Hepatocyte (in vitro differentiated cells): ENCODE measurements at regions not wholly inside any gene's neighbourhood (a gene's known extent, or its start where the extent isn't known, plus 50 kb on each side); places are given as distances from the start of the nearest gene placed in this dataset.

ENCODE experiments used
- DNase-seq: peaks from one replicate; pipeline ENCODE4 v3.0.0-alpha.2; 2016; ENCODE audit warnings: low spot score
- H2AFZ ChIP-seq: fragments of 200-600 bp; sonication (generic); 2 replicates; pipeline ENCODE4 v1.6.0; 2016; ENCODE audit warnings: antibody characterized with exemption, mild to moderate bottlenecking
- H3K27ac ChIP-seq: fragments of 200-600 bp; sonication (generic); 2 replicates; pipeline ENCODE4 v1.5.1; 2016; ENCODE audit warnings: mild to moderate bottlenecking
- H3K27me3 ChIP-seq: fragments of 200-600 bp; sonication (generic); 2 replicates; pipeline ENCODE4 v1.6.1; 2016
- H3K36me3 ChIP-seq: fragments of 200-600 bp; sonication (generic); replicated peaks from 2 replicates; pipeline ENCODE4 v1.5.1; 2016; ENCODE audit warnings: low read depth; ENCODE audit not compliant: insufficient read depth
- H3K4me1 ChIP-seq: fragments of 200-600 bp; sonication (generic); 2 replicates; pipeline ENCODE4 v1.5.1; 2016; ENCODE audit warnings: mild to moderate bottlenecking, moderate library complexity; ENCODE audit not compliant: insufficient read depth
- H3K4me2 ChIP-seq: fragments of 200-600 bp; sonication (generic); 2 replicates; pipeline ENCODE4 v1.6.0; 2016
- H3K4me3 ChIP-seq: fragments of 200-600 bp; sonication (generic); 2 replicates; pipeline ENCODE4 v1.5.1; 2016; ENCODE audit warnings: mild to moderate bottlenecking
- H3K79me2 ChIP-seq: fragments of 200-600 bp; sonication (generic); 2 replicates; pipeline ENCODE4 v1.6.0; 2017; ENCODE audit warnings: mild to moderate bottlenecking
- H3K9me2 ChIP-seq: fragments of 200-600 bp; sonication (generic); replicated peaks from 2 replicates; pipeline ENCODE4 v1.6.0; 2017; ENCODE audit warnings: mild to moderate bottlenecking; ENCODE audit not compliant: insufficient read depth
- H3K9me3 ChIP-seq: fragments of 200-600 bp; sonication (generic); 2 replicates; pipeline ENCODE4 v1.5.1; 2016; ENCODE audit warnings: low read depth, mild to moderate bottlenecking
- H4K20me1 ChIP-seq: fragments of 200-600 bp; sonication (generic); 2 replicates; pipeline ENCODE4 v1.6.0; 2016; ENCODE audit warnings: mild to moderate bottlenecking; ENCODE audit not compliant: insufficient read depth, poor library complexity, severe bottlenecking
- EZH2 ChIP-seq: fragments of 200-600 bp; sonication (generic); IDR thresholded peaks from 2 replicates; pipeline ENCODE4 v1.6.1; 2016; ENCODE audit warnings: antibody characterized with exemption, mild to moderate bottlenecking, borderline replicate concordance
- EZH2phosphoT487 ChIP-seq: fragments of 200-600 bp; sonication (generic); IDR thresholded peaks from one replicate; pipeline ENCODE4 v1.6.1; 2018; ENCODE audit warnings: antibody characterized with exemption, mild to moderate bottlenecking, low read depth, moderate library complexity; ENCODE audit not compliant: unreplicated experiment, severe bottlenecking
- WGBS: methylation state at CpG from one replicate; pipeline ENCODE4 v1.1.6; 2016; ENCODE audit warnings: low lambda C conversion rate; ENCODE audit errors: missing lambda C conversion rate; 5-methylcytosine and 5-hydroxymethylcytosine counted together
- TF ChIP-seq, protein P1 (sequence below): fragments of 200-600 bp; sonication (generic); IDR thresholded peaks from 2 replicates; pipeline ENCODE4 v1.5.1; 2016; ENCODE audit warnings: antibody characterized with exemption, mild to moderate bottlenecking; ENCODE audit not compliant: poor library complexity

DNA sequence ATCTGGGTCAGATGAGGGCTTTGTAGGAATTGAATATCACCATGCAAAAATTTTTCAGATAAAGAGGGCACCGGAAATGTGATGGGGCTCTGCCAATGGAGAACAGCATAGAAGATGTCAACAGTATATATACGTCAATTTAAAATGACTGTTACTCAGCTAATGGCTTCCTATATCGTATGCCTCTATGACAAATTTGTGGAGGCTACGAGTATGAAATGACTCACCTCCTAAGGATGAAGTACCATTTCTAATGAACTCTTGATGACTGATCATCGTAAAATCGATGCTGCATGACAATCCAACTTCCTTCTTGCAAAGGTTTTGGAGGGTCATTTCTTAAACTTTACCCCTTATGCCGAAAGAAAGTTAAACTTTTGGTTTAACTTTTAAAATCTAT, 450.3 kb upstream of the ZP4 start:
- DNase-seq: no peak
- Histone ChIP-seq H3K27ac (no peak overlapping the region), H3K4me3 (no peak overlapping the region), H4K20me1 (no peaks in the 10 kb centered on the region), H2AFZ (no peak overlapping the region), H3K36me3 (no peaks in the 10 kb centered on the region), H3K27me3 (no peaks in the 10 kb centered on the region), H3K79me2 (no peaks in the 10 kb centered on the region), H3K9me3 (no peaks in the 10 kb centered on the region), H3K4me1 (no peaks in the 10 kb centered on the region), H3K9me2 (no peaks in the 10 kb centered on the region), H3K4me2 (no peak overlapping the region)
- 78% methylated on average over 7 of the region's 7 CpGs for WGBS
- TF ChIP-seq EZH2phosphoT487: no peak
- TF ChIP-seq EZH2: no peak
- TF ChIP-seq, protein P1, sequence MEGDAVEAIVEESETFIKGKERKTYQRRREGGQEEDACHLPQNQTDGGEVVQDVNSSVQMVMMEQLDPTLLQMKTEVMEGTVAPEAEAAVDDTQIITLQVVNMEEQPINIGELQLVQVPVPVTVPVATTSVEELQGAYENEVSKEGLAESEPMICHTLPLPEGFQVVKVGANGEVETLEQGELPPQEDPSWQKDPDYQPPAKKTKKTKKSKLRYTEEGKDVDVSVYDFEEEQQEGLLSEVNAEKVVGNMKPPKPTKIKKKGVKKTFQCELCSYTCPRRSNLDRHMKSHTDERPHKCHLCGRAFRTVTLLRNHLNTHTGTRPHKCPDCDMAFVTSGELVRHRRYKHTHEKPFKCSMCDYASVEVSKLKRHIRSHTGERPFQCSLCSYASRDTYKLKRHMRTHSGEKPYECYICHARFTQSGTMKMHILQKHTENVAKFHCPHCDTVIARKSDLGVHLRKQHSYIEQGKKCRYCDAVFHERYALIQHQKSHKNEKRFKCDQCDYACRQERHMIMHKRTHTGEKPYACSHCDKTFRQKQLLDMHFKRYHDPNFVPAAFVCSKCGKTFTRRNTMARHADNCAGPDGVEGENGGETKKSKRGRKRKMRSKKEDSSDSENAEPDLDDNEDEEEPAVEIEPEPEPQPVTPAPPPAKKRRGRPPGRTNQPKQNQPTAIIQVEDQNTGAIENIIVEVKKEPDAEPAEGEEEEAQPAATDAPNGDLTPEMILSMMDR: no peak

DNA sequence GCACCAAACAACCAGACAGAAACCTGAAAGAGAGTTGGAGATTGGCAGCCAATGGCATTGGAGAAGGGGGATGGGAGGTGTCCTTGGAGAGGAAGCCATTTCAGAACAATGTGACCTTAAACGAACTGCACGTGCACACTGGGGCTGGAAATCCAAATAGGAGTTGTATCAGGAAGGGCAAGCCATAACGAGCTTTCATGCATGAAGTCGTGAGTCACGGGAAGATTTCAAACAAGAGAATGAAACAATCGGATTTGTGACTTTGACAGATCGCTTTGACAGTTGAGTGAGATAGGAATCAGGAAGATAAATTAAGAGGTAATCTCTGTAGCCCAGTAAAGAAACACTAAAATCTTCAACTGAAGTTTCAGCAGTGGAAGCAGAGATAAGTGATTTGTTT, 445.8 kb upstream of the ZP4 start:
- Histone ChIP-seq H3K4me3 (no peak overlapping the region), H3K27ac (no peak overlapping the region), H4K20me1 (no peaks in the 10 kb centered on the region), H3K9me3 (no peaks in the 10 kb centered on the region), H3K4me2 (no peak overlapping the region), H3K79me2 (no peaks in the 10 kb centered on the region), H3K9me2 (no peaks in the 10 kb centered on the region), H3K36me3 (no peaks in the 10 kb centered on the region), H3K4me1 (no peaks in the 10 kb centered on the region), H3K27me3 (no peaks in the 10 kb centered on the region), H2AFZ (no peak overlapping the region)
- 64% methylated on average over 7 of the region's 7 CpGs for WGBS
- DNase-seq: no peak
- TF ChIP-seq, protein P1: no peak
- TF ChIP-seq EZH2 (no peak), EZH2phosphoT487 (no peak)

DNA sequence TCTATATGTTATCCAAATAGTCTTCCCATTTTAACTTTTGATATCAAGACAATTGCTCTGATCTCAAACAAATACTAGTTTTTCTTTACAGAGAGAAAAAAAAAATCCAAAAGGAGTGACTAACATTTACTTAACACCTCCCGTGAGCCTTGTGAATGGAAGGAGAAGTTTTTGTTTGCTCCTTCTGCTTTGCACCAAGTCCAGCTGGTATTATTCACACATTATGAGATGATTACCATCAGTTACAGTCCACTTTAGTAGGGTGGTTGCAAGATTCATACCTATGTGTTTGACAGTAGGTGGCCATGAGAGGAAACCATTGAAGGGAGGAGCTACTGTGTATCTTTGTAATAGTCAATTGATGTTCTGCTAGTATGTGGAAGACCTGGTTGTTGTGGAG, 443.4 kb upstream of the ZP4 start:
- H3K27ac ChIP-seq: no peak overlapping the region
- no peaks in the 10 kb centered on the region for H4K20me1 ChIP-seq
- H3K9me3 ChIP-seq: no peaks in the 10 kb centered on the region
- H3K9me2 ChIP-seq: no peaks in the 10 kb centered on the region
- 65% methylated on average over 1 of the region's 1 CpG for WGBS
- no peak for DNase-seq
- H2AFZ ChIP-seq: no peak overlapping the region
- no peaks in the 10 kb centered on the region for H3K27me3 ChIP-seq
- no peaks in the 10 kb centered on the region for H3K4me1 ChIP-seq
- no peaks in the 10 kb centered on the region for H3K36me3 ChIP-seq
- H3K79me2 ChIP-seq: no peaks in the 10 kb centered on the region
- no peak overlapping the region for H3K4me2 ChIP-seq
- no peak for TF ChIP-seq EZH2
- TF ChIP-seq, protein P1: no peak
- TF ChIP-seq EZH2phosphoT487: no peak
- no peak overlapping the region for H3K4me3 ChIP-seq

DNA sequence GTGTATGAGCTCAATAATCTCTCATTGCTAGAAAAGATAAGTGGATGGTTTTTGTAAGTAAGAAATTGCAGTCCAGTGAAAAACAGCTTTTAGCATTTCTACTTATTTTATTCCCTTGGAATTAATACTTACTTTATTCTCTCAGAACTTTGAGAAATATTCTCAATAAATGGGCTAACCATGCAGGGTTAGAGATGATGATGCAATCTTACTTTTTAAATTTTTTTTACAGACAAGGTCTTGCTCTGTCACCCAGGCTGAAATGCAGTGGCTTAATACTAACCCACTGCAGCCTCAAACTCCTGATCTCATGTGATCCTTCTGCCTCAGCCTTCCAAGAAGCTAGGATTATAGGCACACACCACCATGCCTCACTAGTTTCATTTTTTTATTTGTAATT, 440.8 kb upstream of the ZP4 start:
- H4K20me1 ChIP-seq: no peaks in the 10 kb centered on the region
- H3K36me3 ChIP-seq: no peaks in the 10 kb centered on the region
- no peaks in the 10 kb centered on the region for H3K27me3 ChIP-seq
- no peaks in the 10 kb centered on the region for H3K79me2 ChIP-seq
- H2AFZ ChIP-seq: no peak overlapping the region
- no peaks in the 10 kb centered on the region for H3K9me3 ChIP-seq
- H3K9me2 ChIP-seq: no peaks in the 10 kb centered on the region
- TF ChIP-seq EZH2: no peak
- TF ChIP-seq EZH2phosphoT487: no peak
- DNase-seq: no peak
- no peak overlapping the region for H3K4me3 ChIP-seq
- no peaks in the 10 kb centered on the region for H3K4me1 ChIP-seq
- H3K27ac ChIP-seq: no peak overlapping the region
- no peak overlapping the region for H3K4me2 ChIP-seq
